ENCODE measurements at regions not wholly inside any gene's neighbourhood (a gene's known extent, or its start where the extent isn't known, plus 50 kb on each side); places are given as distances from the start of the nearest gene placed in this dataset.

DNA sequence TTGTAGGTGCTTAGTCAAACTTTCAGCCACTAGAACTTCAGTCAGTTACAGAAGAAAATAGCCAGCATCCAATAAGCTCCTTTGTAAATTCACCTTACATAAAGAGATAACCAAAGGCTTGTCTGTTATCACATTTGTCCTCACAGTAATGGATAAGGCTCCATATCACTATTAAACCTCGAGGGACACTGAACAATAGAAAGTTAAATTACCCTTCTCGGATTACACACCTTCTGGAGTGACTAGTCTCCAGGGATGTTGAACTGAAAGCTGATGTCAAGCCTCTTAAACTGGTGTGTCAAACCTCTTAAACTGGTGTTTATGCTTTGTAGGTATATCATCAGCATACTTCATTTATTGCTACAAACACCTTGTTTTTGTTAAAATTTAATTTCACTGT is 639.0 kb downstream of the CENPC start:
- no peaks in the 10 kb centered on the region for H3F3A ChIP-seq (replicated peaks; ENCODE audit: insufficient read depth)
- POLR2A ChIA-PET, result no interaction called here
- no peaks in the 10 kb centered on the region for H3K79me2 ChIP-seq (ENCODE audit: insufficient read depth)
- 0% methylated on average over 2 of the region's 2 CpGs for WGBS (ENCODE audit: low lambda C conversion rate)
- no peak overlapping the region for H3K9ac ChIP-seq
- no peaks in the 10 kb centered on the region for H3K4me1 ChIP-seq (ENCODE audit: control insufficient read depth in 1 of 2, insufficient read depth in 2 of 2, low read depth in 1 of 2, low read length in 1 of 2)
- CTCF ChIA-PET, result no interaction called here
- no peak overlapping the region for H3K4me2 ChIP-seq
- no peaks in the 10 kb centered on the region for H3K36me3 ChIP-seq (replicated peaks in 1 of 2; ENCODE audit: control insufficient read depth in 1 of 2, insufficient read depth in 2 of 2, low read length in 1 of 2)
- H3K27ac ChIP-seq (ENCODE audit: low read depth in 2 of 2, low read length in 1 of 2), result no peak overlapping the region
- H2AFZ ChIP-seq (ENCODE audit: low read depth), result no peak overlapping the region
- H3K27me3 ChIP-seq (ENCODE audit: insufficient read depth), result no peaks in the 10 kb centered on the region
- H3K4me3 ChIP-seq (ENCODE audit: low read depth in 2 of 2, low read length in 1 of 2), result no peak overlapping the region
- no peak for DNase-seq
- no peaks in the 10 kb centered on the region for H3K9me3 ChIP-seq
- TF ChIP-seq NFIC (IDR thresholded peaks at IDR 0.05; ENCODE audit: borderline replicate concordance) (no peak), GATA2 (CRISPR knock-in tag; IDR thresholded peaks at IDR 0.05) (no peak), MAX (IDR thresholded peaks at IDR 0.05; ENCODE audit: low read depth) (no peak), IRF3 (IDR thresholded peaks at IDR 0.05; ENCODE audit: low read depth, low read length) (no peak), TCF12 (IDR thresholded peaks at IDR 0.05) (no peak), ELF1 (IDR thresholded peaks at IDR 0.05) (no peak), FOSL2 (IDR thresholded peaks at IDR 0.05; ENCODE audit: borderline replicate concordance, low read depth) (no peak), CHD2 (IDR thresholded peaks at IDR 0.05; ENCODE audit: low read length, partially characterized antibody) (no peak), RFX5 (IDR thresholded peaks at IDR 0.05; ENCODE audit: low read length) (no peak)
- no peaks in the 10 kb centered on the region for H3K9me2 ChIP-seq
- H4K20me1 ChIP-seq (ENCODE audit: insufficient read depth), result no peaks in the 10 kb centered on the region

GRCh38 chr4:66899422-66900065 is 645.8 kb downstream of the CENPC start:
- Histone ChIP-seq H3F3A (replicated peaks; ENCODE audit: insufficient read depth) (no peaks in the 10 kb centered on the region), H3K4me1 (ENCODE audit: control insufficient read depth in 1 of 2, insufficient read depth in 2 of 2, low read depth in 1 of 2, low read length in 1 of 2) (no peaks in the 10 kb centered on the region), H3K36me3 (replicated peaks in 1 of 2; ENCODE audit: control insufficient read depth in 1 of 2, insufficient read depth in 2 of 2, low read length in 1 of 2) (no peaks in the 10 kb centered on the region), H3K9me2 (no peaks in the 10 kb centered on the region), H3K9me3 (no peaks in the 10 kb centered on the region), H3K27me3 (ENCODE audit: insufficient read depth) (no peaks in the 10 kb centered on the region), H4K20me1 (ENCODE audit: insufficient read depth) (no peaks in the 10 kb centered on the region), H3K9ac (no peak overlapping the region), H3K4me2 (no peak overlapping the region), H3K79me2 (ENCODE audit: insufficient read depth) (no peaks in the 10 kb centered on the region), H2AFZ (ENCODE audit: low read depth) (no peak overlapping the region), H3K27ac (ENCODE audit: low read depth in 2 of 2, low read length in 1 of 2) (no peak overlapping the region), H3K4me3 (ENCODE audit: low read depth in 2 of 2, low read length in 1 of 2) (no peak overlapping the region)
- CTCF ChIA-PET, result no interaction called here
- POLR2A ChIA-PET, result interaction anchor here (0.7 kb wide), 1 partner anchor 1822 kb away, joined by 3 read pairs; no protein-coding TSS in a partner anchor
- no peak for TF ChIP-seq TEAD4 (IDR thresholded peaks at IDR 0.05; ENCODE audit: borderline replicate concordance, insufficient read depth)
- no peak for DNase-seq
- WGBS (ENCODE audit: low lambda C conversion rate), result 54% methylated on average over 14 of the region's 26 CpGs

- WGBS (ENCODE audit: low lambda C conversion rate), result 5% methylated on average over 1 of the region's 1 CpG
- H3K4me1 ChIP-seq (ENCODE audit: control insufficient read depth in 1 of 2, insufficient read depth in 2 of 2, low read depth in 1 of 2, low read length in 1 of 2), result no peaks in the 10 kb centered on the region
- H3F3A ChIP-seq (replicated peaks; ENCODE audit: insufficient read depth), result no peaks in the 10 kb centered on the region
- POLR2A ChIA-PET, result no interaction called here
- no peak for TF ChIP-seq FOXJ3 (CRISPR knock-in tag; IDR thresholded peaks at IDR 0.05)
- no peak for TF ChIP-seq NRF1 (IDR thresholded peaks at IDR 0.05; ENCODE audit: low read depth, low read length)
- no peak for TF ChIP-seq RFX5 (IDR thresholded peaks at IDR 0.05; ENCODE audit: low read length)
- TF ChIP-seq MAX (IDR thresholded peaks at IDR 0.05; ENCODE audit: low read depth), result no peak
- no peak for TF ChIP-seq RCOR1 (IDR thresholded peaks at IDR 0.05; ENCODE audit: low read length)
- TF ChIP-seq FOSL2 (IDR thresholded peaks at IDR 0.05; ENCODE audit: borderline replicate concordance, low read depth), result no peak
- TF ChIP-seq YY1 (IDR thresholded peaks at IDR 0.05; ENCODE audit: low read depth), result no peak
- TF ChIP-seq CHD2 (IDR thresholded peaks at IDR 0.05; ENCODE audit: low read length, partially characterized antibody), result no peak
- TF ChIP-seq JUND (IDR thresholded peaks at IDR 0.05), result no peak
- no peak for TF ChIP-seq IRF3 (IDR thresholded peaks at IDR 0.05; ENCODE audit: low read depth, low read length)
- no peak for TF ChIP-seq TCF12 (IDR thresholded peaks at IDR 0.05)
- no peak for TF ChIP-seq TEAD4 (IDR thresholded peaks at IDR 0.05; ENCODE audit: borderline replicate concordance, insufficient read depth)
- no peak for TF ChIP-seq SMC3 (IDR thresholded peaks at IDR 0.05; ENCODE audit: low read depth, low read length)
- no peak for TF ChIP-seq FOXM1 (IDR thresholded peaks at IDR 0.05; ENCODE audit: low read depth)
- TF ChIP-seq RXRA (IDR thresholded peaks at IDR 0.05; ENCODE audit: borderline replicate concordance, low read depth), result no peak
- no peak for TF ChIP-seq GATA2 (CRISPR knock-in tag; IDR thresholded peaks at IDR 0.05)
- no peaks in the 10 kb centered on the region for H3K9me2 ChIP-seq
- no peak overlapping the region for H2AFZ ChIP-seq (ENCODE audit: low read depth)
- no peak overlapping the region for H3K4me2 ChIP-seq
- H3K36me3 ChIP-seq (replicated peaks in 1 of 2; ENCODE audit: control insufficient read depth in 1 of 2, insufficient read depth in 2 of 2, low read length in 1 of 2), result no peaks in the 10 kb centered on the region
- H4K20me1 ChIP-seq (ENCODE audit: insufficient read depth), result no peaks in the 10 kb centered on the region
- no peak overlapping the region for H3K27ac ChIP-seq (ENCODE audit: low read depth in 2 of 2, low read length in 1 of 2)
- CTCF ChIA-PET, result no interaction called here
- peaks cover 4% of the 10 kb centered on the region; the same call in 1 of the 2 replicates for H3K27me3 ChIP-seq (ENCODE audit: insufficient read depth)
- no peak overlapping the region for H3K9ac ChIP-seq
- DNase-seq, result no peak
- H3K9me3 ChIP-seq, result no peaks in the 10 kb centered on the region
- H3K4me3 ChIP-seq (ENCODE audit: low read depth in 2 of 2, low read length in 1 of 2), result no peak overlapping the region
- H3K79me2 ChIP-seq (ENCODE audit: insufficient read depth), result no peaks in the 10 kb centered on the region
These were observed 651.5 kb downstream of the CENPC start for GRCh38 chr4:66893807-66894206.

Measured in SK-N-SH (cell line).